Transverse colon (tissue), 4 donors: ENCODE measurements at regions not wholly inside any gene's neighbourhood (a gene's known extent, or its start where the extent isn't known, plus 50 kb on each side); places are given as distances from the start of the nearest gene placed in this dataset.

Source experiments
- DNase-seq: peaks from one replicate; pipeline ENCODE4 v3.0.0-alpha.2; 2019
- H3K27ac ChIP-seq, 4 donors: fragments of 200-600 bp; sonication (generic); 2 replicates each; pipeline ENCODE4 v1.5.1; 2016 to 2018; ENCODE audit warnings: inconsistent platforms in 4 of 4
- H3K27me3 ChIP-seq: fragments of 200-600 bp; sonication (generic); 2 replicates; pipeline ENCODE4 v1.5.1; 2017; ENCODE audit warnings: inconsistent platforms
- H3K36me3 ChIP-seq, 4 donors: fragments of 200-600 bp; sonication (generic); 2 replicates each; pipeline ENCODE4 v1.5.1; 2017 to 2019; ENCODE audit warnings: inconsistent platforms in 4 of 4
- H3K4me1 ChIP-seq, 4 donors: fragments of 200-600 bp; sonication (generic); 2 replicates each; pipeline ENCODE4 v1.5.1; 2017 to 2020; ENCODE audit warnings: inconsistent platforms in 4 of 4
- H3K4me3 ChIP-seq, 4 donors: fragments of 200-600 bp; sonication (generic); 1 replicate in 1 of 4; 2 replicates in 3 of 4; pipeline versions ENCODE4 v1.5.1 to v1.6.1; 2017 to 2019; ENCODE audit warnings: inconsistent platforms in 4 of 4
- H3K9me3 ChIP-seq, 2 donors: fragments of 200-600 bp; sonication (generic); 2 replicates each; pipeline ENCODE4 v1.5.1; 2017 to 2019; ENCODE audit warnings: inconsistent platforms in 2 of 2
- CTCF ChIP-seq, 5 experiments: fragments of 200-600 bp in 3 of 5; fragments of 450-650 bp in 2 of 5; sonication (generic) in 3 of 5; IDR thresholded peaks; 1 replicate in 2 of 5; 2 replicates in 3 of 5; pipeline ENCODE4 v1.5.1; 2016 to 2017; ENCODE audit warnings: antibody characterized with exemption in 5 of 5, inconsistent platforms in 3 of 5, mild to moderate bottlenecking in 2 of 5, moderate library complexity in 1 of 5
- EP300 ChIP-seq: sonication (generic); formaldehyde crosslinking; IDR thresholded peaks from one replicate; pipeline ENCODE4 v1.6.1; 2017; ENCODE audit warnings: antibody characterized with exemption, low read depth
- POLR2A ChIP-seq: fragments of 450-650 bp; IDR thresholded peaks from one replicate; pipeline ENCODE4 v1.6.1; 2016; ENCODE audit warnings: antibody characterized with exemption, mild to moderate bottlenecking, moderate library complexity
- POLR2AphosphoS5 ChIP-seq, 3 donors: sonication (generic); formaldehyde crosslinking; IDR thresholded peaks; one replicate each; pipeline ENCODE4 v1.6.1; 2016; ENCODE audit warnings: antibody characterized with exemption in 3 of 3
- WGBS, 2 donors: methylation state at CpG; one replicate each; pipeline ENCODE4 v1.1.5; 2018; ENCODE audit warnings: low coverage in 1 of 2; 5-methylcytosine and 5-hydroxymethylcytosine counted together
- in situ Hi-C, 4 donors: fragments of 200-750 bp; cut with MboI; loops; one replicate each; pipeline versions ENCODE4 v1.15.0 to v1.15.1; 2017; ENCODE audit warnings: low sequenced_read_pairs in 3 of 4, low pct_ligation_motif_present in 1 of 4, low pct_unique_long_range_greater_than_20kb in 1 of 4
- intact Hi-C: fragments of 100-400 bp; cut with DNase I; formaldehyde crosslinking; loops from one replicate; pipeline ENCODE4 v1.15.1; 2023; ENCODE audit warnings: low total_unique reads

DNA sequence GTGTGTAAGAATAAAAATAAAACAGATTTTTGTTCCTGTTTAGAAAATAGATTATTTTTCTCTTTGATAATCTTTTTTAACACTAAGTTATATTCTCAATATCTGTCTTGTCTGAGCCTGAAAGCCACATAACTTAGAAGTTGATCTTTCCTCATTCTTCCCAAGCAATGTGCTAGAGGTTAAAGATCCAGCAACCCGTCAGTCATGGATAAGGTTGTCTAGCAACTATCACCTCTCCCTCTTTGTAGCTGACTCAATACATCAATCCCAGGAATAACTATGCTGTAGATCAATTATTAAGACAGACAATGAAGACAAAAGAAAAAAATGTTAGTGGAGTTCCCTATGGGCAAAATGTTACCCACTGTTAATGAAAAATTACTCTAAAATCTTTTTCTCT lies 813.1 kb upstream of the CCDC179 start:
- WGBS, 2 donors: 73 to 78% methylated on average over 1 of the region's 1 CpG
- intact Hi-C loops (no loop called here), in situ Hi-C loops (no loop called here)
- DNase-seq: no peak
- no peaks in the 10 kb centered on the region for H3K36me3 ChIP-seq
- no peak for TF ChIP-seq POLR2A
- no peak for TF ChIP-seq POLR2AphosphoS5 (IDR thresholded peaks at IDR 0.05)
- TF ChIP-seq CTCF (IDR thresholded peaks at IDR 0.05): no peak
- no peak for TF ChIP-seq EP300
- no peaks in the 10 kb centered on the region for H3K9me3 ChIP-seq
- no peaks in the 10 kb centered on the region for H3K4me1 ChIP-seq
- no peaks in the 10 kb centered on the region for H3K27me3 ChIP-seq
- H3K27ac ChIP-seq: no peak overlapping the region
- H3K4me3 ChIP-seq: no peak overlapping the region

GRCh38 chr11:23674866-23675265 lies 814.6 kb upstream of the CCDC179 start:
- no peaks in the 10 kb centered on the region for H3K9me3 ChIP-seq
- H3K27me3 ChIP-seq: no peaks in the 10 kb centered on the region
- intact Hi-C loops: no loop called here
- H3K27ac ChIP-seq: no peak overlapping the region
- TF ChIP-seq POLR2A (no peak), EP300 (no peak), POLR2AphosphoS5 (IDR thresholded peaks at IDR 0.05) (no peak), CTCF (IDR thresholded peaks at IDR 0.05) (no peak)
- no peaks in the 10 kb centered on the region for H3K36me3 ChIP-seq
- in situ Hi-C loops: no loop called here
- no peaks in the 10 kb centered on the region for H3K4me1 ChIP-seq
- H3K4me3 ChIP-seq: no peak overlapping the region
- no peak for DNase-seq

DNA sequence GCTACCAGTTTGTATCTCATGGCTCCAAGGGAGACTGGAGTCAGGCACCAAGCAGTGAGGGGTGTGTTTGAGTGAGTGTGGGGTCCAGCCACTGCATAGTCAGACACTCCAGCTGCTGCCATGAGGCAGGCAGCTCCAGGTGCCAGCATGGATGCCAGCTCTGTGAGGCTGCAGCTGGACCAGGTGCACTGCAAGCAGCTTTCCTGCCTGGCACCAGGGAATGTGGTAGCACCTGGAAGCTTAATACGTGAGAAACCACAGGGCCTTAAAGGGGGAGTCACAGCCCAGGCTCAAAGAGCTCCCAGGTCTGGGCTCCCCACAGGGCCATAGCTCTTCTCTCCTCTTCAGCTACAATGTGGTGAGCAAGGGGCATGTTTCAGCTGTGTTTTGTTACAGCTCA lies 817.8 kb upstream of the LUZP2 start:
- H3K36me3 ChIP-seq: no peaks in the 10 kb centered on the region
- no peak overlapping the region for H3K27ac ChIP-seq
- no peak for DNase-seq
- H3K4me1 ChIP-seq: no peaks in the 10 kb centered on the region
- H3K9me3 ChIP-seq: no peaks in the 10 kb centered on the region
- TF ChIP-seq EP300: no peak
- no peak for TF ChIP-seq POLR2A
- TF ChIP-seq CTCF (IDR thresholded peaks at IDR 0.05): no peak
- no peak for TF ChIP-seq POLR2AphosphoS5 (IDR thresholded peaks at IDR 0.05)
- intact Hi-C loops (no loop called here), in situ Hi-C loops (no loop called here)
- no peak overlapping the region for H3K4me3 ChIP-seq
- no peaks in the 10 kb centered on the region for H3K27me3 ChIP-seq
- 73% methylated on average over 1 of the region's 1 CpG; no CpG with 5 or more reads in 1 of the 2 donors for WGBS, 2 donors

- no peak overlapping the region for H3K4me3 ChIP-seq
- no peak overlapping the region for H3K27ac ChIP-seq
- no peak for DNase-seq
- in situ Hi-C loops: no loop called here
- no peaks in the 10 kb centered on the region for H3K36me3 ChIP-seq
- no peaks in the 10 kb centered on the region for H3K9me3 ChIP-seq
- 83% methylated on average over 10 of the region's 10 CpGs; no CpG with 5 or more reads in 1 of the 2 donors for WGBS, 2 donors
- intact Hi-C loops: loop anchor here (5.0 kb wide), 1 partner anchor 423 kb away; no protein-coding TSS in a partner anchor
- no peaks in the 10 kb centered on the region for H3K27me3 ChIP-seq
- TF ChIP-seq POLR2AphosphoS5 (IDR thresholded peaks at IDR 0.05): no peak
- no peak for TF ChIP-seq CTCF (IDR thresholded peaks at IDR 0.05)
- TF ChIP-seq POLR2A: no peak
- no peak for TF ChIP-seq EP300
- no peaks in the 10 kb centered on the region for H3K4me1 ChIP-seq
Observed at GRCh38 chr11:23679981-23680380, 816.9 kb upstream of the LUZP2 start.
